Testis (tissue), 2 donors: ENCODE measurements at regions not wholly inside any gene's neighbourhood (a gene's known extent, or its start where the extent isn't known, plus 50 kb on each side); places are given as distances from the start of the nearest gene placed in this dataset.

Source experiments
- CTCF ChIP-seq, 3 experiments: fragments of 450-650 bp in 2 of 3; fragments of 200-600 bp in 1 of 3; sonication (generic) in 1 of 3; IDR thresholded peaks; one replicate each; pipeline ENCODE4 v1.5.1; 2016 to 2019; ENCODE audit warnings: antibody characterized with exemption in 3 of 3, mild to moderate bottlenecking in 2 of 3, moderate library complexity in 1 of 3
- POLR2A ChIP-seq: fragments of 450-650 bp; IDR thresholded peaks from one replicate; pipeline ENCODE4 v1.6.1; 2017; ENCODE audit warnings: antibody characterized with exemption, mild to moderate bottlenecking, moderate library complexity

GRCh38 chr3:28188686-28189085 is 52.7 kb upstream of the CMC1 start:
- TF ChIP-seq CTCF (IDR thresholded peaks at IDR 0.05) (no peak), POLR2A (no peak)
